Spleen (tissue), 11 donors: ENCODE measurements at regions not wholly inside any gene's neighbourhood (a gene's known extent, or its start where the extent isn't known, plus 50 kb on each side); places are given as distances from the start of the nearest gene placed in this dataset.

Experiments
- DNase-seq: peaks from one replicate; pipeline ENCODE4 v3.0.0-alpha.2; 2020
- H3K27ac ChIP-seq, 8 donors: fragments of 200-600 bp; sonication (generic) in 7 of 8; 1 replicate in 4 of 8; 2 replicates in 4 of 8; pipeline versions ENCODE4 v1.5.0 to v1.8.0; 2016 to 2021; ENCODE audit warnings: inconsistent platforms in 4 of 8, mild to moderate bottlenecking in 4 of 8, moderate library complexity in 1 of 8
- H3K27me3 ChIP-seq, 7 donors: fragments of 200-600 bp; sonication (generic) in 6 of 7; replicated peaks in 1 of 7; 1 replicate in 4 of 7; 2 replicates in 3 of 7; pipeline versions ENCODE4 v1.5.0 to v1.8.0; 2016 to 2021; ENCODE audit warnings: inconsistent platforms in 3 of 7, mild to moderate bottlenecking in 1 of 7
- H3K36me3 ChIP-seq, 6 donors: fragments of 200-600 bp; sonication (generic) in 5 of 6; 1 replicate in 4 of 6; 2 replicates in 2 of 6; pipeline versions ENCODE4 v1.5.0 to v1.8.0; 2016 to 2021; ENCODE audit warnings: inconsistent platforms in 2 of 6
- H3K4me1 ChIP-seq, 6 donors: fragments of 200-600 bp; sonication (generic) in 5 of 6; 1 replicate in 3 of 6; 2 replicates in 3 of 6; pipeline versions ENCODE4 v1.5.0 to v1.8.0; 2016 to 2021; ENCODE audit warnings: inconsistent platforms in 3 of 6
- H3K4me3 ChIP-seq, 8 donors: fragments of 200-600 bp; sonication (generic) in 7 of 8; 1 replicate in 4 of 8; 2 replicates in 4 of 8; pipeline versions ENCODE4 v1.5.0 to v1.8.0; 2016 to 2021; ENCODE audit warnings: inconsistent platforms in 4 of 8, mild to moderate bottlenecking in 4 of 8, moderate library complexity in 2 of 8
- H3K9me3 ChIP-seq, 8 donors: fragments of 200-600 bp; sonication (generic) in 7 of 8; 1 replicate in 4 of 8; 2 replicates in 4 of 8; pipeline versions ENCODE4 v1.5.0 to v1.8.0; 2016 to 2021; ENCODE audit warnings: inconsistent platforms in 4 of 8
- POLR2A ChIP-seq, 3 donors: fragments of 450-650 bp; IDR thresholded peaks; one replicate each; pipeline ENCODE4 v1.5.1; 2017; ENCODE audit warnings: antibody characterized with exemption in 3 of 3, mild to moderate bottlenecking in 1 of 3
- POLR2AphosphoS5 ChIP-seq, 3 donors: sonication (generic); formaldehyde crosslinking; IDR thresholded peaks; one replicate each; pipeline ENCODE4 v1.5.1; 2017; ENCODE audit warnings: antibody characterized with exemption in 3 of 3
- WGBS, 5 donors: extraction: QIAGEN DNeasy Blood & Tissue Kit in 3 of 5; methylation state at CpG; one replicate each; pipeline versions ENCODE4 v1.1.5 to v1.1.7; 2013 to 2018; 5-methylcytosine and 5-hydroxymethylcytosine counted together
- intact Hi-C: fragments of 100-400 bp; cut with DNase I; formaldehyde crosslinking; loops from one replicate; pipeline ENCODE4 v1.15.0; 2023; ENCODE audit warnings: low total_unique reads
- TF ChIP-seq, protein P1 (sequence below), 11 experiments: fragments of 200-600 bp in 7 of 11; fragments of 450-650 bp in 4 of 11; sonication (generic) in 4 of 11; IDR thresholded peaks in 8 of 11; conservative IDR thresholded peaks in 3 of 11; 1 replicate in 7 of 11; 2 replicates in 4 of 11; pipeline versions ENCODE4 v1.4.0 to v1.8.0; 2016 to 2021; ENCODE audit warnings: antibody characterized with exemption in 11 of 11, inconsistent platforms in 4 of 11, mild to moderate bottlenecking in 1 of 11
- donor health status: healthy with polysubstance abuse.
- donor health status: DM: no; HTN: no; CAD: no; lungs with moderate emphysema.
- donor health status: DM: no; HTN: no; CAD: no.
- donor health status: Bipolar disorder and iron deficiency.
- donor health status: healthy.
- donor health status: DM: no; HTN: no; CAD: no.
- donor health status: DM: yes; HTN: yes; CAD: no.

DNA sequence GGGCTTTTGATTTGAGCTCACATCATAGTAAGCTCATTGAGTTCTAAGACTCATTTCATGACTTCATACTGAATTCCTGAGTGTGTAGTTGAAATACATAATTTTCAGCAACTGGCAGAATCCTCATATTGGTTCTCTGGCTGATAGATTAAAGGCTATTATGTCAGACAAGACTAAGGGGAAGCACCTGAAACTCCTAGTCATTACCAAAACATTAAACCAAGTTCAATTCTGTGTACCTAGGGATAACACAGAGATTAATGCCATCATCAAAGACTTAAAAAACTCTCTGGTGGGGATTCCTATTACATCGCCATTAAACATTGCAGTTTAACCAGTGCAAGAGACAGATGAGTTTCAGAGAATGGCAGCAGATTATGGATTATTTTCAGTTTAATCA lies 339.1 kb downstream of the PTPRC start:
- TF ChIP-seq, protein P1, sequence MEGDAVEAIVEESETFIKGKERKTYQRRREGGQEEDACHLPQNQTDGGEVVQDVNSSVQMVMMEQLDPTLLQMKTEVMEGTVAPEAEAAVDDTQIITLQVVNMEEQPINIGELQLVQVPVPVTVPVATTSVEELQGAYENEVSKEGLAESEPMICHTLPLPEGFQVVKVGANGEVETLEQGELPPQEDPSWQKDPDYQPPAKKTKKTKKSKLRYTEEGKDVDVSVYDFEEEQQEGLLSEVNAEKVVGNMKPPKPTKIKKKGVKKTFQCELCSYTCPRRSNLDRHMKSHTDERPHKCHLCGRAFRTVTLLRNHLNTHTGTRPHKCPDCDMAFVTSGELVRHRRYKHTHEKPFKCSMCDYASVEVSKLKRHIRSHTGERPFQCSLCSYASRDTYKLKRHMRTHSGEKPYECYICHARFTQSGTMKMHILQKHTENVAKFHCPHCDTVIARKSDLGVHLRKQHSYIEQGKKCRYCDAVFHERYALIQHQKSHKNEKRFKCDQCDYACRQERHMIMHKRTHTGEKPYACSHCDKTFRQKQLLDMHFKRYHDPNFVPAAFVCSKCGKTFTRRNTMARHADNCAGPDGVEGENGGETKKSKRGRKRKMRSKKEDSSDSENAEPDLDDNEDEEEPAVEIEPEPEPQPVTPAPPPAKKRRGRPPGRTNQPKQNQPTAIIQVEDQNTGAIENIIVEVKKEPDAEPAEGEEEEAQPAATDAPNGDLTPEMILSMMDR (IDR thresholded peaks at IDR 0.05 in 8 of 11, conservative IDR thresholded peaks at IDR 0.05 in 3 of 11), result no peak
- no peak for TF ChIP-seq POLR2A (IDR thresholded peaks at IDR 0.05)
- no peak for TF ChIP-seq POLR2AphosphoS5 (IDR thresholded peaks at IDR 0.05)

DNA sequence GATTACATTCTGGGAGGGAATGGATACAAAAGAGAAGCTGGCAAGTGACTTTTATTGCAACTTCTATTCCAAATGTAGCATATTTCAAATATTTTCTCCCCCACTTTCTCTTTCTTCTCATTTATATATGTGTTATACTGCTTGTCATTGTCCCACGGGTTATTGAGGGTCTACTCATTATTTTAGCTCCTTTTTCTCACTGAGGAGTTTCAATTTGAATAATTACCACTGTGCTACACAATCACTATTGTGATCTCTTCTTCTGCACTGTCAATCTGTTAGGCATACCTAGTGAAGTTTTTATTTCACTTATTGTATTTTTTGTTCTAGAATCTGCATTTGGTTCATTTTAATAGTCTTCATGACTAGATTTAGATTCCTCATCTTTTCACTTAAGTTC lies 339.7 kb downstream of the PTPRC start:
- Histone ChIP-seq H3K9me3 (no peaks in the 10 kb centered on the region), H3K27ac (no peak overlapping the region), H3K36me3 (no peaks in the 10 kb centered on the region), H3K27me3 (no peaks in the 10 kb centered on the region), H3K4me1 (no peaks in the 10 kb centered on the region), H3K4me3 (no peak overlapping the region)
- no peak for DNase-seq
- WGBS, 5 donors, result 33 to 68% (median 55%) methylated on average over 1 of the region's 1 CpG
- intact Hi-C loops, result no loop called here
- TF ChIP-seq POLR2A (IDR thresholded peaks at IDR 0.05) (no peak), POLR2AphosphoS5 (IDR thresholded peaks at IDR 0.05) (no peak)
- TF ChIP-seq, protein P1 (IDR thresholded peaks at IDR 0.05 in 8 of 11, conservative IDR thresholded peaks at IDR 0.05 in 3 of 11), result no peak

More for the DNA sequence above, 339.1 kb downstream of the PTPRC start:
- 78 to 98% (median 91%) methylated on average over 1 of the region's 1 CpG for WGBS, 5 donors
- Histone ChIP-seq H3K4me3 (no peak overlapping the region), H3K4me1 (no peaks in the 10 kb centered on the region), H3K36me3 (no peaks in the 10 kb centered on the region), H3K9me3 (no peaks in the 10 kb centered on the region), H3K27ac (no peak overlapping the region), H3K27me3 (no peaks in the 10 kb centered on the region)
- intact Hi-C loops, result no loop called here
- DNase-seq, result no peak

DNA sequence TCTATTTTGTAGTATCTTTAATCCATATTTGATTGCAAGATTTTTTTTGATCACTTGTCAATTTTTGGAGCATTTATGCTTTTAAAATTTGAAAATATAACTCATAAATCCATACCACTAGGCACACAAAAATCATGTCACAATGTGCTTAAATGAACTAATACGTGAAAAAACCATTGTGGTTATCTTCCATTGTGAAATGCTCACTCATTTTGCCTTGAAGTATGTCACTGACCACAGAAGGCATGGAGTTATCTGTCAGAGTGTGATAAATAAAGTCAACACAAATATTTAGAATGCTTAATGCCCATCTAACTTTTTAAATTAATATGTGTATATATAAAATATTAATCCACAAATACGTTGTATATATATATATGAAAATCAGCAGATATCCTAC lies 347.2 kb downstream of the PTPRC start:
- no peaks in the 10 kb centered on the region for H3K4me1 ChIP-seq
- 70 to 88% (median 80%) methylated on average over 2 of the region's 2 CpGs for WGBS, 5 donors
- H3K4me3 ChIP-seq, result no peak overlapping the region
- no peaks in the 10 kb centered on the region for H3K27me3 ChIP-seq
- no peak for TF ChIP-seq POLR2A (IDR thresholded peaks at IDR 0.05)
- TF ChIP-seq, protein P1 (IDR thresholded peaks at IDR 0.05 in 8 of 11, conservative IDR thresholded peaks at IDR 0.05 in 3 of 11), result no peak
- TF ChIP-seq POLR2AphosphoS5 (IDR thresholded peaks at IDR 0.05), result no peak
- no peak for DNase-seq
- intact Hi-C loops, result no loop called here
- H3K27ac ChIP-seq, result peak overlapping the region in 1 of 8 donors; percentile 30
- H3K36me3 ChIP-seq, result no peaks in the 10 kb centered on the region
- peaks cover 0 to 4% (median 0%) of the 10 kb centered on the region in 8 donors for H3K9me3 ChIP-seq

DNA sequence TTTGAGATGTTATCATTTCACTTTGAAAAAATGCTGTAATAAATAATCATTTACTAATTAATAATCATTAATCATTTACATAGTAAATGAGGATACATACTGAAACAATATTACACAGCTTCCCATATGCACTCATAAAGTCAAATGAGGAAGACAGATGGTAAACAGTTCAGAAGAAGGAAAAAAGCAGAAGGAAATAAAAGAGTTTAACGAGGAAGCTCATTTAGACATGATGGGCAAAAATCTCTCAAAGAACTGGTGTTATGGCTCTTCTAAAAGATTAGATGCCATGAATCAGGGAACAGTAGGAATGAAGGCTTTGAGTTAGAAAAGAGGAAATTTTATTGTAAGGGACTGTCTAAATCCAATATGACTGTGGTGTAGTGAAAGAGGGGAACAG lies 347.6 kb downstream of the PTPRC start:
- no peak for TF ChIP-seq POLR2A (IDR thresholded peaks at IDR 0.05)
- Histone ChIP-seq H3K4me1 (no peaks in the 10 kb centered on the region), H3K27ac (peak overlapping the region in 2 of 8 donors; percentile 12 to 30), H3K27me3 (no peaks in the 10 kb centered on the region), H3K4me3 (no peak overlapping the region), H3K36me3 (no peaks in the 10 kb centered on the region), H3K9me3 (peaks cover 0 to 4% (median 0%) of the 10 kb centered on the region in 8 donors)
- intact Hi-C loops, result no loop called here
- DNase-seq, result no peak
- WGBS, 5 donors, result 34 to 50% (median 38%) methylated on average over 1 of the region's 1 CpG

DNA sequence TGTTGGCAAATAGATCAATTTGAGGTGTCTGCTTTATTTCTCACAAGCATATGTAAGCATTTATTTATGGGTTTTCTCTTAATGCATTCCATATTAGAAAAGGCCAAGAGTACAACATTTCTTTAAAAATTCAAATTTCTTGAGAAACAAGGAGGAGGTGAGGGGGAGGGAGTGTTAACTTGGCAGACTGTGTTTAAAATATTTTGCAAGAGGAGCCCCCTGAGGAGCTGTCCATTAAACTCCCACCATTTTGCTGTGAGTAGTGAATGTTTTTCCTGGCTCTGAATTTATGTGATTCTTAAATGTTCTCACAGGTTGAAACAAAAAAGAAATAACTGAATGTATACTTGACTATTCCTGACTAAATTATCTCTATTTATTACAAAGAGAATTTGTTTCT lies 363.8 kb downstream of the PTPRC start:
- no peak for DNase-seq
- no peaks in the 10 kb centered on the region for H3K4me1 ChIP-seq
- no peaks in the 10 kb centered on the region for H3K36me3 ChIP-seq
- intact Hi-C loops, result no loop called here
- no peak overlapping the region for H3K4me3 ChIP-seq
- H3K27me3 ChIP-seq, result no peaks in the 10 kb centered on the region
- TF ChIP-seq, protein P1 (IDR thresholded peaks at IDR 0.05 in 8 of 11, conservative IDR thresholded peaks at IDR 0.05 in 3 of 11), result no peak
- TF ChIP-seq POLR2AphosphoS5 (IDR thresholded peaks at IDR 0.05) (no peak), POLR2A (IDR thresholded peaks at IDR 0.05) (no peak)
- H3K9me3 ChIP-seq, result no peaks in the 10 kb centered on the region
- no peak overlapping the region for H3K27ac ChIP-seq
